Left colon (tissue), 2 donors: ENCODE measurements at regions not wholly inside any gene's neighbourhood (a gene's known extent, or its start where the extent isn't known, plus 50 kb on each side); places are given as distances from the start of the nearest gene placed in this dataset.
"Not testable (repeated sequence)": the region's sequence is repeated elsewhere in the genome, so short reads cannot be mapped to it uniquely, and the experiment has no call there.

Experiments used
- ATAC-seq: fragments of 200-7000 bp; cut with Tn5 transposase; one replicate; pipeline ENCODE4 v1.9.1; 2020; ENCODE audit warnings: mild to moderate bottlenecking, moderate library complexity
- DNase-seq, 2 donors: peaks; one replicate each; pipeline ENCODE4 v3.0.0-alpha.2; 2020
- intact Hi-C, 2 donors: fragments of 100-400 bp; cut with DNase I in 1 of 2; cut with micrococcal nuclease in 1 of 2; formaldehyde crosslinking; loops; one replicate each; pipeline versions ENCODE4 v1.11.2 to v1.14.0; 2022; cut with DNase I, micrococcal nuclease
- donor health status: DM: no; HTN: no; CAD: no.
- donor health status: DM: yes; HTN: yes; CAD: no.

DNA sequence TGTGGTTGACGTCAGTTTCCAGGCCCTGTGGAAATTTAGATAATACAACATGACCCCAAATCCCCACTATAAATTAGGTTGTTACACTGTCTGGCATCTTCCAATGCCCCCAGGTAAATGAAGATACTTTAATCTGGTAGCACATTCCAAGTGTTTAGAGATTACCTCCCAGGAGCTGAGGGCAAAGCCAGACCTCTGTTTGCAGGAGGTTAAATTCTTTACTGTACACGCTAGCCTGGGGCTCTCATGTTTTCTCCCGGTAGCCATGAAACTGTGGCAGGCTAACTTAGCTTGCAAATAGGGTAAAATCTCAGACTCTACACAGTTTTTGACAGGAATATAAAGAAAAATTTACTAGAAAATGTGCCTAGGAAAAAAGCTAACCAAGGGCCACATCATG lies 450.0 kb downstream of the PDGFC start:
- ATAC-seq: no peak

DNA sequence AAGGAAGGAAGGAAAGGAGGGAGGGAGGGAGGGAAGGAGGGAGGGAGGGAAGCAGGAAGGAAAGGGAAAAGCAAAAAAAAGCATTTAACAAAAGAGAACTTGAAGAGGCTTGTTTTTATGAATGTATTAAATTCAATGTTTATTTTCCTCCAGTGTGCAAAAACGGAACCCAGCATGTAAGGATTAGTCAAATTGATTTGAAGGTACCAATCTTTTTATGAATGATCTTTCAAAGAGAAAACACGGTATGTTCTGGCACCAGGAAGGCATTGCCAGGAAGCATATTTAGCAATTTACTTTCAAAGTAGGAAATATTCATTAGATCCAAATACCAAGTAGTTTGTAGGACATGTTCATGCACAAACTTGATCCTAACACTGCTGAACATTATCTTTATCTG lies 453.6 kb downstream of the PDGFC start:
- intact Hi-C loops: no loop called here
- DNase-seq (no peak), ATAC-seq (no peak)

More for the DNA sequence above, 450.0 kb downstream of the PDGFC start:
- intact Hi-C loops: no loop called here
- no peak for DNase-seq

DNA sequence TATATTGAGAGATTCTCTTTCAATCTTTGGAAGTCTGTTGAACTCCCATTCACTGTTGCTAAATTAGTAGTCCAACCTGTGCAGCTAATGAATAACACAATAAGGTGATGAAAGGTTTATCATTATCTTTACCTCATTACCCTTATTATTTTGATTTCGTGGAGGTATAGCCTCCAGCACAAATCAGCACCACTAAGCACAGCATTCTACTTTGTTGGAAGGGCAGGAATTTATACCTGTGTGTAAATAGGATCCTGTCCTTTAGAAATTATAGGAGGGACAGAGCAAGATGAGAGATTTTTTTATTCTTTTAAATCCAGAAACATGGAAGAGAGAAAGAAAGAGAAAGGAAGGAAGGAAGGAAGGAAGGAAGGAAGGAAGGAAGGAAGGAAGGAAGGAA lies 454.1 kb downstream of the PDGFC start:
- intact Hi-C loops: no loop called here
- ATAC-seq (no peak), DNase-seq (no peak)

DNA sequence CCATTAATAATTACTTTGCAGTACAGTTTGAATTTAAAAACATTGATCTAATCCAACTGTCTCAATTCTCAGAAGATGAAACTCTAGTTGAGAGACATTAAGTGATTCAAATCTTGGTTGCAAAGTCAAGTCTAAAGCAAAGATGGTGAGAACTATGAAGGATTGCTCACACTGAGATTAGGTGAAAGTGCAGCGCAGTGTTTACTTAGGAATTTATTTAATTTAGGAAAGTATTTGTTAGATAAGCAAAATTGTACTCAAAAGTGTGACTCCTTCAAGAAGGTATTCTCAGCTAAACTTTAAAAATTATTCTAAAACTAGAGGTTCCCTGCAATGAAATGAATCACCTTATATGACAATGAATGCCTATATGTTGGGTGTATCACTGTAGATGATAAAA lies 454.9 kb downstream of the PDGFC start:
- no peak for DNase-seq
- intact Hi-C loops: no loop called here
- no peak for ATAC-seq

DNA sequence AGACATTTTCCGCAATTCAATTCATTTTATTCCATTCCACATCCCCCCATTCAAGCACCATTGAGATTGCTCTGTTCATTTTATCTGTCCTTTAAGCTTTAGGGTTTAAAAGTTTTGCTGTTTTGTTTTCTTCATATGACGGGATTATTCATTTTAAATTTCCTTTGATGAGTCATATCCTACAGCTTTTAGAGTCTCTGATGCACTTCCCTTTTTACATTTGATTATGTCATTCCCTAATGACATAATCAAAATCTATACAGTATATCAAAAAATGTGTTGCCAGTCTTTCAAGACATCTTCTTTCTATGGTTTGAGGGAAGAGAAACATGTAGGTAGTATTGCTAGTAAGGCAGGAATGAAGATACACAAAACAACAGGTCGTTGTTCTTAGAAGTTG lies 456.3 kb downstream of the PDGFC start:
- intact Hi-C loops: no loop called here
- no peak for DNase-seq

DNA sequence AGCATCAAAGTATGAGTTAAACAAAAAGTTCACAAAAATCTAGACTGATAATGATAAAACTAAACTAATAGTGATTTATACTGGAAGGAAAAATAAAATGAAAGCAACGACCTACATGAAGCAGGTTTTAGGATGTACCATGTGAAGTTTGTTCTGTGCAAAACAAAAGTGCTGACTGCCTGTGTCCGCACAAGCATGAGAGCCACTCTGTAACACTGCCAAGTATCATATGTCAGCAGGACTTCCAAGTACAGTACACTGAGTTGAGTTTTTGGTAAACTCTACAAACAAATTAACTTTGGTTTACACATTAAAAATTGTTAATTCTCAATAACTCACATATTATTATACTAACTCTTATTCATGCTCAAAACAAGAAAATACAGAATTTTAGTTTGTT lies 459.0 kb downstream of the PDGFC start:
- DNase-seq (no peak), ATAC-seq (no peak)
- intact Hi-C loops: no loop called here

More for the DNA sequence above, 456.3 kb downstream of the PDGFC start:
- no peak for ATAC-seq

DNA sequence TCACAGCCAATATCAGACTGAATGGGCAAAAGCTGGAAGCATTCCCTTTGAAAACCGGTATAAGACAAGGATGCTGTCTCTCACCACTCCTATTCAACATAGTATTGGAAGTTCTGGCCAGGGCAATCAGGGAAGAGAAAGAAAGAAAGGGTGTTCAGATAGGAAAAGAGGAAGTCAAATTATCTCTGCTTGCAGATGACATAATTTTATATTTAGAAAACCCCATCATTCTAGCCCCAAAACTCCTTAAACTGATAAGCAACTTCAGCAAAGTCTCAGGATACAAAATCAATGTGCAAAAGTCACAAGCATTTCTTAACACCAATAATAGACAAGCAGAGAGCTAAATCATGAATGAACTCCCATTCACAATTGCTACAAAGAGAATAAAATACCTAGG lies 461.7 kb downstream of the PDGFC start:
- ATAC-seq, intact Hi-C loops, DNase-seq: not testable (repeated sequence)

DNA sequence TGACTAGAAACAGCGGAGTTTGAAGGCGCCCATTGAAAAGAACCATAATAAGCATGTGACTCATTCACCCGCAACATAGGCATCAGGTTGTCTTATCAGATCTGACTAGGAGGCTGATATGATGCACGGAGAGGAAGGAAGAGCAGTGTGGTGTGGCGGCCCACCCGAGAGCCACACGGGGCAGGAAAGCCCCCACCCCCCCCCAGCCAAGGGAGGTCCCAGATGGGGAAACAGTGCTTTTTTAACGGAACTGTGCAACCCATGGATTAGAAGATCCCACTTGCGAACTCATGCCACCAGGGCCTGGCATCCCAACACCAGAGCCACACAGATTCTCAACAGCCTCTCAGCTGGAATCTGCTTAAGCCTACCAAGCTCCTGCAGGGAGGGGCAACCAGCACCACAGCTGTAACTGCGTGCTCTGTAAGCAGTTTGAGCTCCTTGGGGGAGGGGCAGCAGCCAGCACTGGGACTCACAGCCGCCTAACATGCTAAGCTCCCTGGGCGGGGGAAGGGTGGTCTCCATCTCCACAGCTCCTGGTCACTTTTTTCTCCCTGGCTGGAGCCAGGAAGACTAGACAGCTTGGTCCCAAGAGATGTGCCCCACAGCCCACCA lies 466.2 kb downstream of the PDGFC start:
- ATAC-seq (no peak), DNase-seq (no peak)
- intact Hi-C loops: no loop called here

DNA sequence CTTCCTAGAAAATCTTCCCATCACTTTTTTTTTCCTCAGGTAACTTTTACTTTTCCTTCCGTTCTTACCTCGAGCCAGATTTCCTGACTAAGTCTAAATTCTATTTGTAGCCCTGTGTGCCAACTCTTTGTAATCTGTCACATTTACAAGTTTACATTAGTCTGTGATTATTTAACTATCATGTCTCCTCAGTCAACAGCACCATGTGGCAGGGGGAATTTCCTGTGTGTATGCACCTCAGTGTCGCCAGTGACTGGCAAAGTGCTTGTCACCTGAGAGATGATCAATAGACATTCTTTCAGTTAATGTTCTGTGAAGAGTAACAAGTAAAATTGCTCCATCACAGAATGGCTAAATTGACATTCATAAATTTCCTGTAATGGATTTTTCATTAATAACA lies 468.5 kb downstream of the PDGFC start:
- ATAC-seq (no peak), DNase-seq (no peak)
- intact Hi-C loops: no loop called here

DNA sequence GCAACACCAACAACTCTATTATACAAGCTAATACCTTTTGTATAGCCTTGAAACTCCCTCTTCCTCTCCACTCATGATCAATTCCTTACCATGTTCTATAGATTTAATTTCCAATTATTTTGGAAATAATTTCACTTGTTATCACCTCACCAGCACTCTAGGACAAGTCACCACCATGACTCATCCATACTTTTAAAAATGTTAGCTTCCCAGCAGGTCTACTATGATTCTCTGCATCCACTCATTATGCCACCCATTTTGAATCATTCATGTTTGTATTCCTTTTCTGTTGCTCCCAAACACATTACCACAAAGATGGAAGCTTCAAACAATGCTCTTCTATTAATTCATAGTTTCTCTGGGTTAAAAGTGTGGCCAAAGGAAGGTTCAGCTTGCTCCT lies 469.6 kb downstream of the PDGFC start:
- ATAC-seq: no peak
- intact Hi-C loops: no loop called here
- DNase-seq: no peak

DNA sequence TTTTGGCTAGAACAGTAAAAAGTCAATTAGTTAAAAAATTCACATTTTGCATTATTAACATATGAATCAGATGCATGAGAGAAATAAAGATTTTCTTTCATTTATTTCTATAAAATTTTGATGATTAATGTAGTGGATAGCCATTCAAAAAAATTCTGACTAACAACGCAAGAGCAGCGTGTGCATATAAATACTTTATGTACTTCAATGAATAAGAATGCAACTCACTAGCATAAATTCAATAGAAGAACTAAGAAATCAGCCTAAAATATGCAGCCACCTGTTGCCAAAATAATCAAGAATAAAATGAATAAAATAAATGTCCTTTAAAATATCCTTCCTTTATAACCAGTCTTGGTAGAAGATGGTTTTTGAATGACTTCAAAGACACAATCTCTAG lies 471.9 kb downstream of the PDGFC start:
- no peak for DNase-seq
- ATAC-seq: no peak
- intact Hi-C loops: no loop called here

DNA sequence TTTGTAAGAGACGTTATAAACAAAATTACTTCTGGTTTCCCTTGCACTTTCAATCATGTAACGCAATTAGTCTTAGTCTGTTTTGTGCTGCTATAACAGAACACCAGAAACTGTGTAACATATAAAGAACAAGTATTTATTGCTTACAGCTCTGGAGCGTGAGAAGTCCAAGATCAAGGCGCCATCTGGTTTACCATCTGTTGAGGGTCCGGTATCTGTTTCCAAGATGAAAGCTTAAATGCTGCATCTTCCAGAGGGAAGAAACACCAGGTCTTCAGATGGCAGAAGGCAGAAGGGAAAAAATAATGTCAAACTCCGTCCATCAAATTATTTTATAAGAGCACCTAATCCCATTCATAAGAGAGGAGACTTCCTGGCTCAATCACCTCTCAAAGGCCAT lies 474.1 kb downstream of the PDGFC start:
- no peak for DNase-seq
- intact Hi-C loops: no loop called here
- no peak for ATAC-seq

DNA sequence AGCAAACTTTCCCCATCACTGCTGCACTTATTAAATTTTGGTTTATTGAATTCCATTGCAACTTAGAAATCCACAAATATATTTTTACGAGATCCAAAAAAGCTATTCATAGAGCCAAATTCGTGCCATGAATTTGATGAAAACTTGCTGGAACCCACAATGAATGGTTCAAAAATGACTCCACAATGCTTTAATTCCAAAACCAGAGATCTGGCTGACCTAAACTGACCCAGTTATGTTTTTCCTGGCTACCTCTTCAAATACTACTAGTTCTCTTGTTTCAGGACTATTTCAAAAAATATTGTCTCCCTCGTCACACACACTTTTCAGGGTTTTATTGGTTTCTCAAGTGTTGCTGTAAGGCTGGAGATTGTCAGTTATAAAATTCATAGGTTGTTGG lies 474.8 kb downstream of the PDGFC start:
- intact Hi-C loops: no loop called here
- no peak for ATAC-seq
- no peak for DNase-seq

DNA sequence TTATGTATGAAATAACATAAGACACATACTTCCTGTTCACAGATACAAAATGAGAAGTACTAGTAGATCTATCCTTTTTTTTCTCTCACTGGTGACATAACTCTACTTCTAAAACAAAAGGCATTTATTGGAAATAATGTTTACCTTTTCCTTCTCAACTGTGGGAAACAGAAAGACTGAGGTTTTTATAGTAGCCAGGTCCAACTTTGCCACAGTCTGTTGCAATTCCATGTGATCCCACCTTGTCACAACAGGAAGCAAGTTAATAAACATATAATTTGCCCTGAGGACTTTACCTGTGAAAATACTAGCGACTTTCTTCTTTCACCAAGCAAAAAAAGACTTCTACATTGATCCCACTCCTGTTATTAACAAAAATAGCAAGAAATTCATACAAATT lies 475.8 kb downstream of the PDGFC start:
- intact Hi-C loops: no loop called here
- DNase-seq: no peak
- ATAC-seq: no peak

DNA sequence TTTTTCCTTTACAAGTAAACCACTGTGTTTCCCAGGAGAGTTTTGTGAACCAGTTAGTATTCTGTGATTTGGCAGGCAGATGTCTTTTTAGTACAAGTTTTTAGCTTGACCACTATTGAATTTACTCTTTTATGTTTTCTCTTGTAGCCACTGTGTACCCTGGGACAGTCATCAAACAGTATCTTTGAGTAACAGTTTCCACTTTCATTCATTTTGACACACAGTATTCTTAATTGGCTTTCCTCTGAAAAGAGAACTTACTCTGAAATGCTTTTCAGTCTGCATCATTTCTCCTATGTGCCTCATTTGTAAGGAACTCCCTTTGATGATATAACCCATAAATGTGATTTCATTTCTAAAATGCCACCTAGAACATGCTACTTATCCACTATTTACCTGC lies 476.5 kb downstream of the PDGFC start:
- intact Hi-C loops: no loop called here
- no peak for ATAC-seq

DNA sequence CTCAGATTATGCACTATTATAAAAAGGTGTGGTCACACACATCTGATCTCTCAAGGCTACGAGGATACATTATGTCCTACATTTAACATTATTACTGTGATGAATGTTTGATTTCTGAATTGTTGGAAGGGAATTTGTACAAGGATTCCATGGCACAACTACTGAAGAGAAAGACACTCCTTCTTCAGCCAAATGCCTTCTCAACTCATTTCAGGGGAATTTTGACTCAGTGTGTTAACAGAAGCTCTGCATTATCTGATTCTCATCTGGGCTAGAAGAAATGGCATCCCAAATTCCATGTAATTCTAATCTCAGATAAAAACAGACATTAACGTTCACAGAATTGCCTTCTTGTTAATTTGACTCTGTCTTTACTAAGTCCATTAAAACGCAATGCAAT lies 477.7 kb downstream of the PDGFC start:
- intact Hi-C loops: no loop called here
- ATAC-seq: no peak
- DNase-seq: no peak

More for the DNA sequence above, 476.5 kb downstream of the PDGFC start:
- no peak for DNase-seq

DNA sequence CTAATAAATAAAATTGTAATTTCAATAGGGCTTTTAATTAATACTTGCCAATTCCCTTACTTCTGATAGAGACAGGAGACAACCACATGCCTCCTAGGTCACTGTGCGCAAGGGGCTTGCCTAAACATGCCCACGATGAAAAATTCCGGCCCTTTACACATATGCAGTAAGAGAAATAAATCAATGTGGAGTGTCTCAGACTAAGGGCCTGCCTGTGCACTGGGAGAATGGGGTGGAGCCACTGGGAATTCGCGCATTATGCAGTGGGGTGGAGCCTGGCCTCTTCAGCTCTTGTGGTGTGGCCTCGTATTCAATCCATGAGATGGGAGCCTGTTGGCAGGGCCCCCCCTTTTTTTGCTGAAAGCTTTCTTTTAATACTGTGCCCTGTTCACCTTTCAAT lies 484.5 kb downstream of the PDGFC start:
- no peak for ATAC-seq
- no peak for DNase-seq
- intact Hi-C loops: no loop called here

DNA sequence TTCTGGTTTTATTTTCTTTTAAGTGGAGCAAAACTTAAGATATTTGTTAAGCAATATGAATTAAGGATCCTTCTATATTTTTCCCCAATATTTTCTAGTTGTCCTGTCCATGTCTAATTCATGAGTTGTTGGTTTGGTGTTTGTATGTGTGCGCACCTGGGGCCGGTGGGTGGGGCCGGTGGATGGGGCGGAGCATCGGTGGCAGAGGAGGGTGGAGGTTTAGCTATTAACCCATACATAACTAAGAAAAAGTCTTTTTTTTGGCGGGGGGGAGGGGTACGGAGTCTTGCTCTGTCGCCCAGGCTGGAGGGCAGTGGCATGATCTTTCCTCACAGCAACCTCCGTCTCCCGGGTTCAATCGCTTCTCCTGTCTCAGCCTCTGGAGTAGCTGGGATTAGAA lies 489.8 kb downstream of the PDGFC start:
- no peak for ATAC-seq
- no peak for DNase-seq
- intact Hi-C loops: no loop called here

DNA sequence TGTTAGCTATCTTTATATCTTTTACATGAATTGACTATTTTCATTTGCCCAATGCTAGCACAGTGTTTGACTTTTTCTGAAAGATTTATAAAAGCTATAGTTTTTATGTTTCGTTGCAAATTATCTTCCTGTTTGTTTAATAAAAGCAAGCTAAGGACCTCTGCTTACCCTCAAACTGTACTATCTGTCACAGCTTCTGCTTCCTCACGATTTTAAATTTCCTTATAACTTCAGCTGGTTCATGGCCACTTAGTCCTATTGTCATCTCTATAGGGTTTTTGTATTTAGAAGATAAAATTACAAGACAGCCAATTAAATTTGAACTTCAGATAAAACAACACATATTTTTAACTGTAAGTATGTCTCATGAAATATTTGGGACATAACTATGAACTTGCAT lies 494.0 kb downstream of the PDGFC start:
- DNase-seq: no peak
- no peak for ATAC-seq
- intact Hi-C loops: loop anchor here in 1 of 2 donors (10.0 kb wide), 1 partner anchor 567 kb away; no protein-coding TSS in a partner anchor

DNA sequence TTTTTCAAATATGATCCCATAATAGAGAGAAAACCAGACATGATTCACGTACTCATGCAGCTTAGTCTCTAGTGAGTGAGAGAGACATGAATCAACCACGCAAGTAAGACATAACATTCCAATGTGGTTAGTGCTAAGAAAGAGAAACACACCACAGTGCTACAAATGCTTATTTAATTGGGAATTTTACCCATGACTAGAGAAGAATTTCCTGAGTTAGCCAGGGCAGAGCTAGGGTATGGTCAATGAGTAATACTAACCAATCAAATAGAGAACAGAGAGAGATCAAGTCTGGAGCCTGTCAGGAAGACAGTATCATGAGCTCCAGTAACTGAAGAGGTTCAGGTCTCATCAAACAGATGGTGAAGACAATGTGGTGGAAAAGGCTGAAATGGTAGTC lies 495.2 kb downstream of the PDGFC start:
- intact Hi-C loops: loop anchor here in 1 of 2 donors (10.0 kb wide), 1 partner anchor 568 kb away; no protein-coding TSS in a partner anchor
- ATAC-seq (no peak), DNase-seq (no peak)

DNA sequence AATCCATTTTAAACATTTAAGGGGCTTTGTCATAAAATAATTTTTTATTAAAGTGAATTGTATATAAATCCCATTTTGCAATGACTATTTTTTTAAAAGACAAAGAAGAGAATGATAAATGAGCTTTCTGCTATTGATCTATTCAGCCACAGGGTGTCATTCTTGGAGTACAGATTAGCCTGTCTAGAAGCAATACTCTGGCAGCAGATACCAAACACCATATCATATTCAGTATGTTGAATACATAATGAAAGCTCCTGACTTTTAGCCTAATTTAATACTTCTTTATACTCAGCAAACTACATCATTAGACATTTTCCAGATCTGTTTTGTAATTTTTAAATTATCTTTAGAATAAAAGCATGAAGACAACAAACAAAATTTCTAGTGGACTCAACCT lies 496.3 kb downstream of the PDGFC start:
- intact Hi-C loops: loop anchor here in 1 of 2 donors (10.0 kb wide), 1 partner anchor 569 kb away; no protein-coding TSS in a partner anchor
- ATAC-seq (peak; percentile 64), DNase-seq (no peak)
